HEK293 (cell line): ENCODE measurements at regions not wholly inside any gene's neighbourhood (a gene's known extent, or its start where the extent isn't known, plus 50 kb on each side); places are given as distances from the start of the nearest gene placed in this dataset.

Experiments
- CTCF ChIA-PET: fragments of 350-600 bp; formaldehyde crosslinking; extraction: SDS; loops from one replicate; lab custom pipeline; 2021; ENCODE audit warnings: antibody characterized with exemption; lab: Yijun Ruan, JAX
- POLR2A ChIA-PET: fragments of 300-600 bp; formaldehyde crosslinking; extraction: SDS; loops from one replicate; lab custom pipeline; 2020; ENCODE audit warnings: antibody characterized with exemption, inconsistent platforms; lab: Yijun Ruan, JAX
- H3K27ac ChIP-seq: fragments of 200-500 bp; sonication (Bioruptor generic); 2 replicates; pipeline ENCODE4 v1.5.1; 2014; ENCODE audit warnings: low read depth, low read length, control low read depth, inconsistent platforms; ENCODE audit errors: extremely low read depth
- H3K36me3 ChIP-seq, 2 experiments: fragments of 200-500 bp in 1 of 2; sonication (Bioruptor generic) in 1 of 2; 1 replicate in 1 of 2; 2 replicates in 1 of 2; pipeline ENCODE4 v1.5.1; 2014 to 2017; ENCODE audit warnings: inconsistent platforms in 2 of 2, low read length in 2 of 2; ENCODE audit not compliant: control insufficient read depth in 2 of 2, insufficient read depth in 1 of 2
- H3K4me1 ChIP-seq: fragments of 200-500 bp; sonication (Bioruptor generic); 2 replicates; pipeline ENCODE4 v1.5.1; 2014; ENCODE audit warnings: mild to moderate bottlenecking, low read length, inconsistent platforms; ENCODE audit not compliant: control insufficient read depth, insufficient read depth
- H3K4me3 ChIP-seq: 2 replicates; pipeline ENCODE4 v1.5.1; 2011; ENCODE audit warnings: low read depth, mild to moderate bottlenecking, control low read depth, low read length, moderate library complexity
- H3K9me3 ChIP-seq: fragments of 200-500 bp; sonication (Bioruptor generic); 2 replicates; pipeline ENCODE4 v1.5.1; 2014; ENCODE audit warnings: low read depth, low read length, inconsistent platforms; ENCODE audit not compliant: control insufficient read depth, insufficient read depth
- MZF1 ChIP-seq: fragments of 450-650 bp; formaldehyde crosslinking; IDR thresholded peaks from 2 replicates; pipeline ENCODE4 v1.5.1; 2017; ENCODE audit warnings: missing biosample characterization, missing genetic modification characterization, borderline replicate concordance
- PBX3 ChIP-seq: sonication (generic); formaldehyde crosslinking; IDR thresholded peaks from 2 replicates; pipeline ENCODE4 v1.8.1; 2022; ENCODE audit warnings: mild to moderate bottlenecking, moderate library complexity, missing genetic modification reagents
- SP3 ChIP-seq: fragments of 450-650 bp; formaldehyde crosslinking; IDR thresholded peaks from 2 replicates; pipeline ENCODE4 v1.5.1; 2016; ENCODE audit warnings: missing biosample characterization, missing genetic modification characterization
- TCF7L2 ChIP-seq: IDR thresholded peaks from 2 replicates; pipeline ENCODE4 v1.6.1; 2011; ENCODE audit warnings: low read depth, mild to moderate bottlenecking, inconsistent platforms, low read length, moderate library complexity, borderline replicate concordance
- ZIC2 ChIP-seq: fragments of 450-650 bp; formaldehyde crosslinking; IDR thresholded peaks from 2 replicates; pipeline ENCODE4 v1.5.1; 2016; ENCODE audit warnings: missing biosample characterization, missing genetic modification characterization
- ZNF146 ChIP-seq: fragments of 450-650 bp; formaldehyde crosslinking; IDR thresholded peaks from 2 replicates; pipeline ENCODE4 v1.5.1; 2016; ENCODE audit warnings: missing biosample characterization, missing genetic modification characterization
- ZNF175 ChIP-seq: fragments of 450-650 bp; formaldehyde crosslinking; IDR thresholded peaks from 2 replicates; pipeline ENCODE4 v1.5.1; 2016; ENCODE audit warnings: missing biosample characterization, missing genetic modification characterization
- ZNF266 ChIP-seq: fragments of 450-650 bp; formaldehyde crosslinking; IDR thresholded peaks from 2 replicates; pipeline ENCODE4 v1.5.1; 2016; ENCODE audit warnings: missing biosample characterization, missing genetic modification characterization, low read depth
- ZNF311 ChIP-seq: fragments of 450-650 bp; formaldehyde crosslinking; IDR thresholded peaks from 2 replicates; pipeline ENCODE4 v1.5.1; 2017; ENCODE audit warnings: missing biosample characterization, missing genetic modification characterization, borderline replicate concordance
- ZNF366 ChIP-seq: fragments of 450-650 bp; formaldehyde crosslinking; conservative IDR thresholded peaks from 2 replicates; pipeline ENCODE4 v1.5.1; 2016; ENCODE audit warnings: missing biosample characterization, missing genetic modification characterization
- ZNF426 ChIP-seq: fragments of 450-650 bp; formaldehyde crosslinking; IDR thresholded peaks from 2 replicates; pipeline ENCODE4 v1.5.1; 2017; ENCODE audit warnings: missing biosample characterization, missing genetic modification characterization, mild to moderate bottlenecking, inconsistent platforms, moderate library complexity
- ZNF48 ChIP-seq: fragments of 450-650 bp; formaldehyde crosslinking; IDR thresholded peaks from 2 replicates; pipeline ENCODE4 v1.5.1; 2016; ENCODE audit warnings: missing biosample characterization, missing genetic modification characterization
- ZNF510 ChIP-seq: fragments of 450-650 bp; formaldehyde crosslinking; IDR thresholded peaks from 2 replicates; pipeline ENCODE4 v1.5.1; 2018; ENCODE audit warnings: mild to moderate bottlenecking, missing genetic modification characterization, missing biosample characterization; ENCODE audit not compliant: insufficient replicate concordance
- ZNF558 ChIP-seq: fragments of 450-650 bp; formaldehyde crosslinking; IDR thresholded peaks from 2 replicates; pipeline ENCODE4 v1.5.1; 2016; ENCODE audit warnings: missing biosample characterization, missing genetic modification characterization
- ZNF629 ChIP-seq: fragments of 450-650 bp; formaldehyde crosslinking; IDR thresholded peaks from 2 replicates; pipeline ENCODE4 v1.5.1; 2017; ENCODE audit warnings: missing biosample characterization, missing genetic modification characterization
- ZNF768 ChIP-seq: fragments of 450-650 bp; formaldehyde crosslinking; IDR thresholded peaks from 2 replicates; pipeline ENCODE4 v1.5.1; 2018; ENCODE audit warnings: missing biosample characterization, mild to moderate bottlenecking, missing genetic modification characterization
- ZNF791 ChIP-seq: fragments of 450-650 bp; formaldehyde crosslinking; IDR thresholded peaks from 2 replicates; pipeline ENCODE4 v1.5.1; 2016; ENCODE audit warnings: missing biosample characterization, missing genetic modification characterization
- ZSCAN30 ChIP-seq: fragments of 450-650 bp; IDR thresholded peaks from 2 replicates; pipeline ENCODE4 v1.5.1; 2018; ENCODE audit warnings: missing biosample characterization, mild to moderate bottlenecking, missing genetic modification characterization, moderate library complexity
- TF ChIP-seq, protein P1 (sequence below): fragments of 450-650 bp; formaldehyde crosslinking; IDR thresholded peaks from 2 replicates; pipeline ENCODE4 v1.5.0; 2017; ENCODE audit warnings: missing biosample characterization, missing genetic modification characterization, borderline replicate concordance
- TF ChIP-seq, protein P2 (sequence below): fragments of 450-650 bp; formaldehyde crosslinking; IDR thresholded peaks from 2 replicates; pipeline ENCODE4 v1.5.1; 2016; ENCODE audit warnings: missing biosample characterization, missing genetic modification characterization
- TF ChIP-seq, protein P3 (sequence below): fragments of 450-650 bp; IDR thresholded peaks from 2 replicates; pipeline ENCODE4 v1.5.1; 2018; ENCODE audit warnings: missing biosample characterization, missing genetic modification characterization
- TF ChIP-seq, protein P4 (sequence below): fragments of 450-650 bp; formaldehyde crosslinking; IDR thresholded peaks from 2 replicates; pipeline ENCODE4 v1.5.1; 2016; ENCODE audit warnings: missing biosample characterization, missing genetic modification characterization

GRCh38 chr10:25778646-25779045, 155.4 kb upstream of the MYO3A start (continued):
- TF ChIP-seq, protein P1, sequence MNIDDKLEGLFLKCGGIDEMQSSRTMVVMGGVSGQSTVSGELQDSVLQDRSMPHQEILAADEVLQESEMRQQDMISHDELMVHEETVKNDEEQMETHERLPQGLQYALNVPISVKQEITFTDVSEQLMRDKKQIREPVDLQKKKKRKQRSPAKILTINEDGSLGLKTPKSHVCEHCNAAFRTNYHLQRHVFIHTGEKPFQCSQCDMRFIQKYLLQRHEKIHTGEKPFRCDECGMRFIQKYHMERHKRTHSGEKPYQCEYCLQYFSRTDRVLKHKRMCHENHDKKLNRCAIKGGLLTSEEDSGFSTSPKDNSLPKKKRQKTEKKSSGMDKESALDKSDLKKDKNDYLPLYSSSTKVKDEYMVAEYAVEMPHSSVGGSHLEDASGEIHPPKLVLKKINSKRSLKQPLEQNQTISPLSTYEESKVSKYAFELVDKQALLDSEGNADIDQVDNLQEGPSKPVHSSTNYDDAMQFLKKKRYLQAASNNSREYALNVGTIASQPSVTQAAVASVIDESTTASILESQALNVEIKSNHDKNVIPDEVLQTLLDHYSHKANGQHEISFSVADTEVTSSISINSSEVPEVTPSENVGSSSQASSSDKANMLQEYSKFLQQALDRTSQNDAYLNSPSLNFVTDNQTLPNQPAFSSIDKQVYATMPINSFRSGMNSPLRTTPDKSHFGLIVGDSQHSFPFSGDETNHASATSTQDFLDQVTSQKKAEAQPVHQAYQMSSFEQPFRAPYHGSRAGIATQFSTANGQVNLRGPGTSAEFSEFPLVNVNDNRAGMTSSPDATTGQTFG (tag by site-specific recombination) = no peak
- TF ChIP-seq SP3 (tag by site-specific recombination) (no peak), ZNF768 (tag by site-specific recombination) (no peak)
- TF ChIP-seq, protein P2, sequence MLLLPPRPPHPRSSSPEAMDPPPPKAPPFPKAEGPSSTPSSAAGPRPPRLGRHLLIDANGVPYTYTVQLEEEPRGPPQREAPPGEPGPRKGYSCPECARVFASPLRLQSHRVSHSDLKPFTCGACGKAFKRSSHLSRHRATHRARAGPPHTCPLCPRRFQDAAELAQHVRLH (tag by site-specific recombination) = no peak

DNA sequence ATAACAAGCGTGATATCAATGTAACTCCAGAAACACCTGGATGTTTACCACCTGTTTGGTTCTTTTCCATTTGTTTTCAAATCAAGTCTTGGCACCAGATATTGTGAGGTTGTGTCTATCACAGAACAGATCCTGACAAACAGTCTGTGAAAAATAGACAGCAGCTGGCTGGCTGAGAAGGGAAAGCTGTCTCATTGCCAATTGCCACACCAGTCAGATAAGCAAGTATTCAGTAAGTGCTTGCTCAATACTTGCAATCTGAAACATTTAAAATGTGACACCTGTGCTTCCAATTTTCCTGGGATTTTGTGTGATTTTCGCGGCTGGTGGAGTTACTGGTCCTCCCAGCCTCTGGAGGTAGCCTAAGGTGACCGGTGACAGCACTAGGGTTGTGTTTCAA, 147.9 kb upstream of the MYO3A start:
- Histone ChIP-seq H3K4me1 (no peaks in the 10 kb centered on the region), H3K36me3 (no peaks in the 10 kb centered on the region), H3K27ac (no peak overlapping the region), H3K9me3 (no peaks in the 10 kb centered on the region), H3K4me3 (no peak overlapping the region)
- POLR2A ChIA-PET = no interaction called here
- TF ChIP-seq TCF7L2 (no peak), ZNF48 (tag by site-specific recombination) (no peak), ZNF311 (tag by site-specific recombination) (no peak), ZSCAN30 (tag by site-specific recombination) (no peak), ZNF558 (tag by site-specific recombination) (no peak)
- TF ChIP-seq, protein P2 (tag by site-specific recombination) = no peak
- CTCF ChIA-PET = no interaction called here

DNA sequence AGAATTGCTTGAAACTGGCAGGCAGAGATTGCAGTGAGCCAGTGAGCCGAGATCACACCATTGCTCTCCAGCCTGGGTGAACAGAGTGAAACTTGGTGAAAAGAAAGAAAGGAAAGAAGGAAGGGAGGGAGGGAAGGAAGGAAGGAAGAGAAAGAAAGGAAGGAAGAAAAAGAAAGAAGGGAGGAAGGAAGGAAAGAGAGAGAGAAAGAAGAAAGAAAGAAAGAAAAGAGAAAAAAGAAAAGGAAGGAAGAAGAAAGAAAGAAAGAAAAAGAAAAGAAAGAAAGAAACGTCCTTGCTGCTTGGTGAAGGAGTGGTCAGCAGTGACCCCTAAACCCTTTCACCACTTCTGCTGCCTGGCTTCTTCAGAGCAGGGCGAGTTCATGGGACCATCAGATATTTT, 147.1 kb upstream of the MYO3A start:
- H3K4me1 ChIP-seq = no peaks in the 10 kb centered on the region
- TF ChIP-seq ZNF510 (no peak), MZF1 (no peak), ZNF175 (tag by site-specific recombination) (no peak), ZNF146 (no peak), ZNF266 (no peak), ZNF629 (tag by site-specific recombination) (no peak), ZNF366 (peak; percentile 79)
- TF ChIP-seq, protein P3, sequence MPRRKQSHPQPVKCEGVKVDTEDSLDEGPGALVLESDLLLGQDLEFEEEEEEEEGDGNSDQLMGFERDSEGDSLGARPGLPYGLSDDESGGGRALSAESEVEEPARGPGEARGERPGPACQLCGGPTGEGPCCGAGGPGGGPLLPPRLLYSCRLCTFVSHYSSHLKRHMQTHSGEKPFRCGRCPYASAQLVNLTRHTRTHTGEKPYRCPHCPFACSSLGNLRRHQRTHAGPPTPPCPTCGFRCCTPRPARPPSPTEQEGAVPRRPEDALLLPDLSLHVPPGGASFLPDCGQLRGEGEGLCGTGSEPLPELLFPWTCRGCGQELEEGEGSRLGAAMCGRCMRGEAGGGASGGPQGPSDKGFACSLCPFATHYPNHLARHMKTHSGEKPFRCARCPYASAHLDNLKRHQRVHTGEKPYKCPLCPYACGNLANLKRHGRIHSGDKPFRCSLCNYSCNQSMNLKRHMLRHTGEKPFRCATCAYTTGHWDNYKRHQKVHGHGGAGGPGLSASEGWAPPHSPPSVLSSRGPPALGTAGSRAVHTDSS (tag by site-specific recombination) = no peak
- TF ChIP-seq, all 188 proteins: peak for 1
- Histone ChIP-seq H3K4me3 (no peak overlapping the region), H3K36me3 (no peaks in the 10 kb centered on the region), H3K27ac (no peak overlapping the region), H3K9me3 (no peaks in the 10 kb centered on the region)
- ChIA-PET POLR2A (no interaction called here), CTCF (no interaction called here)

DNA sequence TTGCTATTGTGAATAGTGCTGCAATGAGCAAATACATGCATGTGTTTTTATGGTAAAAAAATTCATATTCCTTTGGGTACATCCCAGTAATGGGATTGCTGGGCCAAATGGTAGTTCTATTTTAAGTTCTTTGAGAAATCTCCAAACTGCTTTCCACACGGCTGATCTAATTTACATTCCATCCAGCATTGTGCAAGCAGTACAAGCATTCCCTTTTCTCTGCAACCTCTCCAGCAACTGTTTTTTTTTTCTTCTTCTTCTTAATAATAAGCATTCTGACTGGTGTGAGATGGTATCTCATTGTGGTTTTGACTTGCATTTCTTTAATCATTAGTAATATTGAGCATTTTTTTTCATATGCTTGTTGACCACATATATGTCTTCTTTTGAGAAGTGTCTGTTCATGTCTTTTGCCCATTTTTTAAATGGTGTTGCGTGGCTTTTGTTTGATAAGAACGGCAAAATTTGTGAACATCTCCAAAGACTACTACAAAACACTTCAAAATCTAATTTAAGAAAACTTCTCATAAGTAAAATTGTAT, 136.1 kb upstream of the MYO3A start:
- no peak overlapping the region for H3K4me3 ChIP-seq
- no peaks in the 10 kb centered on the region for H3K9me3 ChIP-seq
- no peaks in the 10 kb centered on the region for H3K4me1 ChIP-seq
- POLR2A ChIA-PET = no interaction called here
- H3K27ac ChIP-seq = no peak overlapping the region
- CTCF ChIA-PET = no interaction called here
- no peaks in the 10 kb centered on the region for H3K36me3 ChIP-seq
- no peak for TF ChIP-seq ZNF426 (tag by site-specific recombination)
- TF ChIP-seq, protein P4, sequence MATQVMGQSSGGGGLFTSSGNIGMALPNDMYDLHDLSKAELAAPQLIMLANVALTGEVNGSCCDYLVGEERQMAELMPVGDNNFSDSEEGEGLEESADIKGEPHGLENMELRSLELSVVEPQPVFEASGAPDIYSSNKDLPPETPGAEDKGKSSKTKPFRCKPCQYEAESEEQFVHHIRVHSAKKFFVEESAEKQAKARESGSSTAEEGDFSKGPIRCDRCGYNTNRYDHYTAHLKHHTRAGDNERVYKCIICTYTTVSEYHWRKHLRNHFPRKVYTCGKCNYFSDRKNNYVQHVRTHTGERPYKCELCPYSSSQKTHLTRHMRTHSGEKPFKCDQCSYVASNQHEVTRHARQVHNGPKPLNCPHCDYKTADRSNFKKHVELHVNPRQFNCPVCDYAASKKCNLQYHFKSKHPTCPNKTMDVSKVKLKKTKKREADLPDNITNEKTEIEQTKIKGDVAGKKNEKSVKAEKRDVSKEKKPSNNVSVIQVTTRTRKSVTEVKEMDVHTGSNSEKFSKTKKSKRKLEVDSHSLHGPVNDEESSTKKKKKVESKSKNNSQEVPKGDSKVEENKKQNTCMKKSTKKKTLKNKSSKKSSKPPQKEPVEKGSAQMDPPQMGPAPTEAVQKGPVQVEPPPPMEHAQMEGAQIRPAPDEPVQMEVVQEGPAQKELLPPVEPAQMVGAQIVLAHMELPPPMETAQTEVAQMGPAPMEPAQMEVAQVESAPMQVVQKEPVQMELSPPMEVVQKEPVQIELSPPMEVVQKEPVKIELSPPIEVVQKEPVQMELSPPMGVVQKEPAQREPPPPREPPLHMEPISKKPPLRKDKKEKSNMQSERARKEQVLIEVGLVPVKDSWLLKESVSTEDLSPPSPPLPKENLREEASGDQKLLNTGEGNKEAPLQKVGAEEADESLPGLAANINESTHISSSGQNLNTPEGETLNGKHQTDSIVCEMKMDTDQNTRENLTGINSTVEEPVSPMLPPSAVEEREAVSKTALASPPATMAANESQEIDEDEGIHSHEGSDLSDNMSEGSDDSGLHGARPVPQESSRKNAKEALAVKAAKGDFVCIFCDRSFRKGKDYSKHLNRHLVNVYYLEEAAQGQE (tag by site-specific recombination) = no peak
- TF ChIP-seq ZNF791 (tag by site-specific recombination) = no peak
- no peak for TF ChIP-seq ZIC2 (tag by site-specific recombination)
- no peak for TF ChIP-seq PBX3 (CRISPR knock-in tag)
